Upper lobe of left lung (tissue), 6 donors: ENCODE measurements at regions not wholly inside any gene's neighbourhood (a gene's known extent, or its start where the extent isn't known, plus 50 kb on each side); places are given as distances from the start of the nearest gene placed in this dataset.

Experiments used
- ATAC-seq, 2 donors: fragments of 200-7000 bp; cut with Tn5 transposase; one replicate each; pipeline ENCODE4 v1.9.1; 2022; ENCODE audit warnings: mild to moderate bottlenecking in 2 of 2, moderate library complexity in 2 of 2; ENCODE audit not compliant: low FRiP score in 2 of 2
- DNase-seq, 2 donors: peaks; one replicate each; pipeline ENCODE4 v3.0.0-alpha.2; 2019 to 2020
- H3K27ac ChIP-seq, 4 donors: fragments of 200-600 bp; sonication (generic); one replicate each; pipeline ENCODE4 v1.5.1; 2016 to 2019
- H3K27me3 ChIP-seq, 4 donors: fragments of 200-600 bp; sonication (generic); one replicate each; pipeline ENCODE4 v1.5.1; 2017 to 2019
- H3K36me3 ChIP-seq, 4 donors: fragments of 200-600 bp; sonication (generic); one replicate each; pipeline ENCODE4 v1.5.1; 2016 to 2019
- H3K4me1 ChIP-seq, 4 donors: fragments of 200-600 bp; sonication (generic); one replicate each; pipeline ENCODE4 v1.5.1; 2018 to 2019
- H3K4me3 ChIP-seq, 4 donors: fragments of 200-600 bp; sonication (generic); one replicate each; pipeline ENCODE4 v1.5.1; 2017 to 2019; ENCODE audit warnings: mild to moderate bottlenecking in 2 of 4, moderate library complexity in 1 of 4
- H3K9me3 ChIP-seq, 4 donors: fragments of 200-600 bp; sonication (generic); one replicate each; pipeline ENCODE4 v1.5.1; 2018 to 2019
- CTCF ChIP-seq, 6 experiments: fragments of 450-650 bp in 4 of 6; fragments of 200-600 bp in 2 of 6; sonication (generic) in 2 of 6; IDR thresholded peaks; one replicate each; pipeline ENCODE4 v1.5.1; 2016 to 2019; ENCODE audit warnings: antibody characterized with exemption in 6 of 6
- EP300 ChIP-seq, 4 donors: sonication (generic); formaldehyde crosslinking; IDR thresholded peaks; one replicate each; pipeline ENCODE4 v1.5.1; 2017; ENCODE audit warnings: antibody characterized with exemption in 4 of 4, control low read depth in 2 of 4
- POLR2A ChIP-seq, 4 donors: fragments of 450-650 bp; IDR thresholded peaks; one replicate each; pipeline ENCODE4 v1.5.1; 2016 to 2017; ENCODE audit warnings: antibody characterized with exemption in 4 of 4, mild to moderate bottlenecking in 2 of 4
- POLR2AphosphoS5 ChIP-seq, 2 donors: sonication (generic); formaldehyde crosslinking; IDR thresholded peaks; one replicate each; pipeline ENCODE4 v1.5.1; 2017; ENCODE audit warnings: antibody characterized with exemption in 2 of 2
- WGBS, 2 donors: methylation state at CpG; one replicate each; pipeline ENCODE4 v1.1.5; 2017 to 2018; 5-methylcytosine and 5-hydroxymethylcytosine counted together
- donor health status: DM: no; HTN: no; CAD: no; lungs with moderate emphysema.
- donor health status: DM: no; HTN: yes; CAD: no; lungs with severe emphysema.

- no peak for TF ChIP-seq POLR2A (IDR thresholded peaks at IDR 0.05)
- TF ChIP-seq CTCF (IDR thresholded peaks at IDR 0.05), result no peak
- TF ChIP-seq POLR2AphosphoS5 (IDR thresholded peaks at IDR 0.05), result no peak
- H3K27ac ChIP-seq, result no peak overlapping the region
- H3K9me3 ChIP-seq, result no peaks in the 10 kb centered on the region
- WGBS, 2 donors, result 66 to 80% methylated on average over 2 of the region's 2 CpGs
- no peak overlapping the region for H3K4me3 ChIP-seq
- no peaks in the 10 kb centered on the region for H3K36me3 ChIP-seq
- no peaks in the 10 kb centered on the region for H3K4me1 ChIP-seq
- no peak for DNase-seq
- ATAC-seq, result no peak
- no peaks in the 10 kb centered on the region for H3K27me3 ChIP-seq
Measured at GRCh38 chr9:30382271-30382670, 2002.2 kb upstream of the ACO1 start.

- no peaks in the 10 kb centered on the region for H3K4me1 ChIP-seq
- H3K36me3 ChIP-seq, result no peaks in the 10 kb centered on the region
- peaks cover 0 to 12% (median 4%) of the 10 kb centered on the region in 4 donors for H3K9me3 ChIP-seq
- no peak overlapping the region for H3K27ac ChIP-seq
- H3K4me3 ChIP-seq, result no peak overlapping the region
- TF ChIP-seq POLR2A (IDR thresholded peaks at IDR 0.05) (no peak), POLR2AphosphoS5 (IDR thresholded peaks at IDR 0.05) (no peak), EP300 (IDR thresholded peaks at IDR 0.05) (no peak), CTCF (IDR thresholded peaks at IDR 0.05) (no peak)
- DNase-seq (no peak), ATAC-seq (no peak)
- 73 to 81% methylated on average over 3 of the region's 3 CpGs for WGBS, 2 donors
- H3K27me3 ChIP-seq, result no peaks in the 10 kb centered on the region
Measured at GRCh38 chr9:30410273-30410672, 1974.2 kb upstream of the ACO1 start.

- no peaks in the 10 kb centered on the region for H3K27me3 ChIP-seq
- no peak for ATAC-seq
- H3K27ac ChIP-seq, result no peak overlapping the region
- WGBS, 2 donors, result 85 to 86% methylated on average over 5 of the region's 5 CpGs
- no peaks in the 10 kb centered on the region for H3K36me3 ChIP-seq
- no peak overlapping the region for H3K4me3 ChIP-seq
- H3K9me3 ChIP-seq, result peaks cover 0 to 12% (median 4%) of the 10 kb centered on the region in 4 donors
- H3K4me1 ChIP-seq, result no peaks in the 10 kb centered on the region
- TF ChIP-seq CTCF (IDR thresholded peaks at IDR 0.05) (no peak), POLR2A (IDR thresholded peaks at IDR 0.05) (no peak), EP300 (IDR thresholded peaks at IDR 0.05) (no peak)
- no peak for DNase-seq
Measured at GRCh38 chr9:30411571-30411970, 1972.9 kb upstream of the ACO1 start.

GRCh38 chr9:30459156-30459555 is 1925.3 kb upstream of the ACO1 start:
- H3K36me3 ChIP-seq, result no peaks in the 10 kb centered on the region
- no peak overlapping the region for H3K4me3 ChIP-seq
- H3K4me1 ChIP-seq, result no peaks in the 10 kb centered on the region
- TF ChIP-seq EP300 (IDR thresholded peaks at IDR 0.05) (no peak), POLR2A (IDR thresholded peaks at IDR 0.05) (no peak), POLR2AphosphoS5 (IDR thresholded peaks at IDR 0.05) (no peak), CTCF (IDR thresholded peaks at IDR 0.05) (no peak)
- DNase-seq, result no peak
- 53 to 68% methylated on average over 2 of the region's 2 CpGs for WGBS, 2 donors
- H3K27me3 ChIP-seq, result no peaks in the 10 kb centered on the region
- no peak overlapping the region for H3K27ac ChIP-seq
- no peaks in the 10 kb centered on the region for H3K9me3 ChIP-seq
- ATAC-seq, result no peak

GRCh38 chr9:30476826-30477225 is 1907.6 kb upstream of the ACO1 start:
- no peak overlapping the region for H3K4me3 ChIP-seq
- H3K9me3 ChIP-seq, result no peaks in the 10 kb centered on the region
- TF ChIP-seq CTCF (IDR thresholded peaks at IDR 0.05) (no peak), POLR2AphosphoS5 (IDR thresholded peaks at IDR 0.05) (no peak), EP300 (IDR thresholded peaks at IDR 0.05) (no peak), POLR2A (IDR thresholded peaks at IDR 0.05) (no peak)
- no peak for ATAC-seq
- no peaks in the 10 kb centered on the region for H3K4me1 ChIP-seq
- no peaks in the 10 kb centered on the region for H3K27me3 ChIP-seq
- H3K36me3 ChIP-seq, result no peaks in the 10 kb centered on the region
- WGBS, 2 donors, result 75 to 88% methylated on average over 4 of the region's 4 CpGs
- no peak for DNase-seq
- H3K27ac ChIP-seq, result no peak overlapping the region
